Stimulated activated CD4-positive, alpha-beta T cell treated with anti-CD3 and anti-CD28 coated beads, Interleukin-4, amount 100 ng/mL, for 1 hour (primary cell): ENCODE measurements at regions not wholly inside any gene's neighbourhood (a gene's known extent, or its start where the extent isn't known, plus 50 kb on each side); places are given as distances from the start of the nearest gene placed in this dataset.

ENCODE experiments used
- DNase-seq: peaks from one replicate; pipeline ENCODE4 v3.0.0-alpha.2; 2020

DNA sequence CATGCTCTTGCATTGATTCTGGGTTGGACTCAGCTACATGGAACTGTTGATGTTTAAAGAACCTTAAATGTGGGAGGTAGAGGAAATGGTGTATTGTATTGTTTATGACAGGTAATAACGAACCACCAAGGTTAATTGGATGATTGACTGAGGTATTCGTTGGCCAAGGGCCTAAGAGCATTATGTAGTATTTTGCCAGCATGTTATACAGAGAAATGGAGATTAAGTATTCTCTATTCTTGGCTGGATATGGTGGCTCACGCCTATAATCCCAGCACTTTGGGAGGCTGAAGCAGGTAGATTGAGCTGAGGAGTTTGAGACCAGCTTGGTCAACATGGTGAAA lies 59.0 kb upstream of the CDK20 start:
- DNase-seq: no peak

DNA sequence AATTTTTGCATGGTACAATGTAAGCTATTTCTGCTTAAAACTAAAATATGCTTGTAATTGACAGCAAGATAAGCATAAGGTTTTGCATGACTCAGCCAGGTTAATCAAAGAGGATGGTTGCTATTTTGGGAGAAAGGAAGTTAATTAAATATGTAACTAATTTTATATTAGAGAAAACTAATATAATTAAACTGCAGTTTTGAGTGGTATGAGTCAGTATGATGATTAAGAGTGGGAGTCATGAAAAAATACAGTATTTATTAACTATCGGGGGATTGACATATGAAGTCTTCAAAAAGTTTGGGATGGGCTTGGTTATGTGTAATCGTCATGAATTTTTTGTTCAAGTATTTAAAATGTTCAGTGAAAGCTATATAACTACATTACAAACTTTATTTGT lies 54.0 kb upstream of the CDK20 start:
- no peak for DNase-seq

DNA sequence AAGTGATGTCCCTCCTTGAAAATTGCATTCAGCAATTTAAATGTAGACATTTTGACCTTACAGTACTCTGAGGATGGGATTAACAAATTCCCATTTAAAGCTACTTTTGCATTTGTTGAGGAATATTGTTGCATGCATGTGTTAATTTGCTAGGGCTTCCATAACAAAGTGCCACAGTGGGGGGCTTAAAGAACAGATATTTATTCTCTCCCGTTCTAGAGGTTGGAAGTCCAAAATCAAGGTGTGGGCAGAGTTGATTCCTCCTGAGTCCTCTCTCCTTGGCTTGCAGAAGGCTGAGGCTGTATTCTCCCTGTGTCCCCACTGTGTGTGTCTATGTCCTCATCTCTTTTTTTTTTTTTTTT lies 51.8 kb upstream of the CDK20 start:
- no peak for DNase-seq

DNA sequence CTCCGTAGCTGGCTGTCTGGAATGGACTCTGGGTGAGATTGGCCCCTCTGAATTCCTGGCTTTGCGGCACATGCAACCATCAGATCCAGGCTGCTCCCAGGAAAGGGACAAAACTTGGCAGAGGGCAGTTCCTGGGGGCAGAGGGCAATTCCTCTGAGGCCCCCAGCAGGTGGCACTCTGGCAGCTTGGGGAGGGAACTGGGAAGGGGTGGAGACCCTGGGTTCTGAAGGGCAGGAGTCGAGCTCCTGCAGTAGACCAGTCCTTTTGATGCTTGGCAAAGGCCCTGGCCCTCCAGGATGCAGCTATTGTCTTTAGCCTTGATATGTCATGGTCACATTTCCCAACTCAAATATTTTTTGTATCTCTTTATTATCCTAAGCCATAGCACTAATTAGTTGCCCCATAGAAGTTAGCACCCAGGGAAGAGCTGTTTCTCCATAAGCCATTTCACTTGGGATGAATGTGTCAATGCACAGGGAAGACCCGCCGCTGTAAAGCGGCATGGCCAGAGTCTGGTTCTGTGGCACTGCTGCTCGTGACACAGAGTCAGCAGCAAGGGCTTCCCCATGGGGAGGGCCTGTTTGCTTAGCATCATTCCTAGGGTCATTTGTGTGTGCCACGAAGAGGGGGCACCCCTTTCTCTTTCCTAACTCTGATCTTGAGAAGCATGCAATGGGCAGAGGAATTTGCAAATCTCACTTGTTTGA lies 51.2 kb upstream of the CDK20 start:
- DNase-seq: no peak

DNA sequence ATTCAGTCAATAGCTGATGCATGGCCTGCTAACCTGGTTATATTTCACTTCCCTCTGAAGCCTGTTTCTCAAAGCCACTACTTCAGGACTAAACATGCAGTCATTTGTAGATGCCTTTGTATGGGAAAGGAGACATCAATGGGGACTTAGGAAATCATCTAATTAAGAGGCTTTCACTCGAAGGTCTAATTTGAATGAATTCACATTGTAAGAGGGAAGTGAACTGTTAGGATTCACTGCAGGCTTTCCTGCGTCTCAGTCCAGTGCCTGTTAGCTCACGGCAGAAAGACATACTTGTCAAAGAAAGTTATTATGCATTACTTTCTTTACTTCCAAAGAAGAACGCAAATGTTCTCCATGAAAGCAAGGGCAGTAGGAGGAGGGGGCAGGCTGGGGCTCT lies 50.6 kb upstream of the CDK20 start:
- no peak for DNase-seq
